ENCODE measurements at regions not wholly inside any gene's neighbourhood (a gene's known extent, or its start where the extent isn't known, plus 50 kb on each side); places are given as distances from the start of the nearest gene placed in this dataset.

DNA sequence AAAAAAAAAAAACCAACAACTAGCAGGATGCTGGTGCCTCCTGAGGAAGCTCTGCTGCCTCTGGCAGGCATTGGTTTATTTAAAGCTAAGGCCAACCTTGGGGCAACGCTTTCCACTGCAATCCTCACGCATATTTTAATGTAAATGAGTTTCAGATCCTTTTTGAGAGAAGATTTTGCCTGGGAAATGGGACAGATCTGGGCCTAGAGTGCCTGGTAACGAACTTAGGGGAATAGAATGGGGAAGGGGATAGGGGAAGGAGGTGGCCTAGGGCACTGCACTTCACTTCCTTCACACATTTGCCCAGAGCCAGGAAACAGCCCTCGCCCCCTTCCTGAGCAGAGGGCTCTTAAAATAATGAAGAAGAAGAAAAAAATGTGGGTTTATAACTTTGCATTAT, 132.7 kb upstream of the TMEM170B start:
- Histone ChIP-seq H3K4me2 (replicated peaks; ENCODE audit: extremely low read depth, low read length, poor library complexity, severe bottlenecking) (peak overlapping the region; percentile 13), H2AFZ (ENCODE audit: insufficient read depth, low read depth, low read length, poor library complexity, severe bottlenecking) (no peak overlapping the region), H3K9ac (ENCODE audit: insufficient read depth, low read length, poor library complexity, severe bottlenecking) (peak overlapping the region; percentile 1), H3K27me3 (ENCODE audit: control insufficient read depth in 2 of 2, insufficient read depth in 2 of 2, low read length in 2 of 2) (no peaks in the 10 kb centered on the region), H3K79me2 (ENCODE audit: insufficient read depth, low read length) (no peaks in the 10 kb centered on the region), H3K4me3 (replicated peaks in 1 of 3; ENCODE audit: low read depth in 2 of 3, low read length in 3 of 3) (no peak overlapping the region), H4K20me1 (ENCODE audit: insufficient read depth, low read length) (no peaks in the 10 kb centered on the region), H3K27ac (ENCODE audit: low read depth in 1 of 2, low read length in 2 of 2) (peak overlapping the region; percentile 61 to 75), H3K9me3 (replicated peaks in 1 of 2; ENCODE audit: control insufficient read depth in 1 of 2, insufficient read depth in 1 of 2, low read length in 2 of 2) (no peaks in the 10 kb centered on the region), H3K36me3 (replicated peaks in 1 of 2; ENCODE audit: control insufficient read depth in 1 of 2, insufficient read depth in 2 of 2, low read length in 2 of 2) (no peaks in the 10 kb centered on the region), H3K4me1 (ENCODE audit: control insufficient read depth in 1 of 2, insufficient read depth in 2 of 2, low read length in 2 of 2) (peaks cover 33 to 36% of the 10 kb centered on the region in 2 donors)
- DNase-seq, result peak; percentile 59 to 79 (median 71)
- peaks cover 0 to 4% (median 2%) of the 10 kb centered on the region in 7 donors for H3K9me3 Mint-ChIP-seq
- H3K27me3 Mint-ChIP-seq (ENCODE audit: low read depth in 3 of 3), result no peaks in the 10 kb centered on the region
- H3K27ac Mint-ChIP-seq, result peak overlapping the region; percentile 85 to 95 (median 93)
- WGBS (ENCODE audit: insufficient coverage), result no CpG with 5 or more reads among the region's 4 CpGs
- TF ChIP-seq, protein P1, sequence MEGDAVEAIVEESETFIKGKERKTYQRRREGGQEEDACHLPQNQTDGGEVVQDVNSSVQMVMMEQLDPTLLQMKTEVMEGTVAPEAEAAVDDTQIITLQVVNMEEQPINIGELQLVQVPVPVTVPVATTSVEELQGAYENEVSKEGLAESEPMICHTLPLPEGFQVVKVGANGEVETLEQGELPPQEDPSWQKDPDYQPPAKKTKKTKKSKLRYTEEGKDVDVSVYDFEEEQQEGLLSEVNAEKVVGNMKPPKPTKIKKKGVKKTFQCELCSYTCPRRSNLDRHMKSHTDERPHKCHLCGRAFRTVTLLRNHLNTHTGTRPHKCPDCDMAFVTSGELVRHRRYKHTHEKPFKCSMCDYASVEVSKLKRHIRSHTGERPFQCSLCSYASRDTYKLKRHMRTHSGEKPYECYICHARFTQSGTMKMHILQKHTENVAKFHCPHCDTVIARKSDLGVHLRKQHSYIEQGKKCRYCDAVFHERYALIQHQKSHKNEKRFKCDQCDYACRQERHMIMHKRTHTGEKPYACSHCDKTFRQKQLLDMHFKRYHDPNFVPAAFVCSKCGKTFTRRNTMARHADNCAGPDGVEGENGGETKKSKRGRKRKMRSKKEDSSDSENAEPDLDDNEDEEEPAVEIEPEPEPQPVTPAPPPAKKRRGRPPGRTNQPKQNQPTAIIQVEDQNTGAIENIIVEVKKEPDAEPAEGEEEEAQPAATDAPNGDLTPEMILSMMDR (IDR thresholded peaks at IDR 0.05), result no peak
- peaks cover 35% of the 10 kb centered on the region for H3K4me1 Mint-ChIP-seq
- peak overlapping the region in 1 of 2 donors; percentile 12 for H3K4me3 Mint-ChIP-seq
- intact Hi-C loops (cut with micrococcal nuclease), result no loop called here
- no peaks in the 10 kb centered on the region for H3K36me3 Mint-ChIP-seq

DNA sequence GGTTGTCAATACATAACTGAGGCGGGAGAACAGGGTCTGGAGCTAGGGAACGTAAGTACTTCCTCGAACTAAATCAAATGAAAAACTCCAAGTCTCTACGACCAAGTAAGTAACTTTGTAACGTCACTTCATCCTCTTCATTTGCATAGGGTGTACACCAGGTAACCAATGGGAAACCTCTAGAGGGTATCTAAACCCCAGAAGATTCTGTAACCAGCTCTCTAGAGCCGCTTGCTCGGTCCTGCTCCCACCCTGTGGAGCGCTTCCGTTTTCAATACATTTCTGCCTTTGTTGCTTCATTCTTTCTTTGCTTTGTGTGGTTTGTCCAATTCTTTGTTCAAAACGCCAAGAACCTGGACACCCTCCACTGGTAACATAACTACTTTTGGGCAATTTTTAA, 133.5 kb upstream of the TMEM170B start:
- peak overlapping the region in 1 of 2 donors; percentile 55 for H3K4me3 Mint-ChIP-seq
- 52% methylated on average over 2 of the region's 10 CpGs for WGBS (ENCODE audit: insufficient coverage)
- peak overlapping the region; percentile 25 for H2AFZ ChIP-seq (ENCODE audit: insufficient read depth, low read depth, low read length, poor library complexity, severe bottlenecking)

More for the DNA sequence above, 133.5 kb upstream of the TMEM170B start:
- Histone ChIP-seq H3K79me2 (ENCODE audit: insufficient read depth, low read length) (no peaks in the 10 kb centered on the region), H3K27me3 (ENCODE audit: control insufficient read depth in 2 of 2, insufficient read depth in 2 of 2, low read length in 2 of 2) (no peaks in the 10 kb centered on the region), H3K9ac (ENCODE audit: insufficient read depth, low read length, poor library complexity, severe bottlenecking) (no peak overlapping the region), H3K4me3 (replicated peaks in 1 of 3; ENCODE audit: low read depth in 2 of 3, low read length in 3 of 3) (peak overlapping the region in 1 of 3 experiments; percentile 13), H3K4me2 (replicated peaks; ENCODE audit: extremely low read depth, low read length, poor library complexity, severe bottlenecking) (peak overlapping the region; percentile 16), H3K9me3 (replicated peaks in 1 of 2; ENCODE audit: control insufficient read depth in 1 of 2, insufficient read depth in 1 of 2, low read length in 2 of 2) (no peaks in the 10 kb centered on the region), H3K36me3 (replicated peaks in 1 of 2; ENCODE audit: control insufficient read depth in 1 of 2, insufficient read depth in 2 of 2, low read length in 2 of 2) (no peaks in the 10 kb centered on the region), H3K27ac (ENCODE audit: low read depth in 1 of 2, low read length in 2 of 2) (peak overlapping the region; percentile 26 to 75), H3K4me1 (ENCODE audit: control insufficient read depth in 1 of 2, insufficient read depth in 2 of 2, low read length in 2 of 2) (peaks cover 37 to 40% of the 10 kb centered on the region in 2 donors), H4K20me1 (ENCODE audit: insufficient read depth, low read length) (no peaks in the 10 kb centered on the region)
- intact Hi-C loops (cut with micrococcal nuclease), result no loop called here
- Mint-ChIP-seq H3K4me1 (peaks cover 38% of the 10 kb centered on the region), H3K36me3 (no peaks in the 10 kb centered on the region), H3K27ac (peak overlapping the region; percentile 85 to 94 (median 89)), H3K27me3 (ENCODE audit: low read depth in 3 of 3) (no peaks in the 10 kb centered on the region), H3K9me3 (peaks cover 0 to 4% (median 2%) of the 10 kb centered on the region in 7 donors)
- peak in 2 of 3 donors; percentile 26 to 46 for DNase-seq
- TF ChIP-seq, protein P1 (IDR thresholded peaks at IDR 0.05), result no peak
